HL-60 (cell line): ENCODE measurements at regions not wholly inside any gene's neighbourhood (a gene's known extent, or its start where the extent isn't known, plus 50 kb on each side); places are given as distances from the start of the nearest gene placed in this dataset.

Experiments used
- CTCF ChIP-seq: IDR thresholded peaks from one replicate; pipeline ENCODE4 v1.5.1; 2011; ENCODE audit warnings: low read length, control low read depth, inconsistent platforms; ENCODE audit not compliant: insufficient read depth
- GABPA ChIP-seq: IDR thresholded peaks from 2 replicates; pipeline ENCODE4 v1.6.1; 2012; ENCODE audit warnings: low read depth
- POLR2AphosphoS5 ChIP-seq: IDR thresholded peaks from 2 replicates; pipeline ENCODE4 v1.6.1; 2012; ENCODE audit warnings: low read depth
- REST ChIP-seq: IDR thresholded peaks from 2 replicates; pipeline ENCODE4 v1.6.1; 2012; ENCODE audit warnings: low read depth; ENCODE audit not compliant: insufficient replicate concordance

GRCh38 chr9:106451223-106451622, 411.7 kb upstream of the ZNF462 start:
- no peak for TF ChIP-seq CTCF
- no peak for TF ChIP-seq POLR2AphosphoS5
- TF ChIP-seq GABPA = no peak
- no peak for TF ChIP-seq REST
